ENCODE measurements at regions not wholly inside any gene's neighbourhood (a gene's known extent, or its start where the extent isn't known, plus 50 kb on each side); places are given as distances from the start of the nearest gene placed in this dataset.

GRCh38 chr13:89923052-89923451 lies 1424.4 kb upstream of the MIR17HG start:
- no peak for TF ChIP-seq ZNF26 (tag by site-specific recombination; IDR thresholded peaks at IDR 0.05)
- no peak for TF ChIP-seq ZNF670 (tag by site-specific recombination; IDR thresholded peaks at IDR 0.05; ENCODE audit: low read depth)
- TF ChIP-seq ZIC2 (tag by site-specific recombination; IDR thresholded peaks at IDR 0.05): no peak
- no peak for TF ChIP-seq ZNF23 (tag by site-specific recombination; IDR thresholded peaks at IDR 0.05; ENCODE audit: borderline replicate concordance)
- TF ChIP-seq YY1 (tag by site-specific recombination; IDR thresholded peaks at IDR 0.05): no peak
- TF ChIP-seq CTCF (tag by site-specific recombination; IDR thresholded peaks at IDR 0.05): no peak

Data from HEK293 (cell line).